ENCODE measurements at regions not wholly inside any gene's neighbourhood (a gene's known extent, or its start where the extent isn't known, plus 50 kb on each side); places are given as distances from the start of the nearest gene placed in this dataset.

- Histone ChIP-seq H3K9me3 (ENCODE audit: insufficient read depth, low read depth, low read length) (no peaks in the 10 kb centered on the region), H3K4me3 (ENCODE audit: low read length) (no peak overlapping the region), H3K4me1 (ENCODE audit: insufficient read depth, low read length) (no peaks in the 10 kb centered on the region), H3K36me3 (ENCODE audit: insufficient read depth, low read length) (no peaks in the 10 kb centered on the region), H3K27me3 (ENCODE audit: insufficient read depth, low read length) (no peaks in the 10 kb centered on the region), H3K27ac (ENCODE audit: low read depth, low read length) (no peak overlapping the region), H3K9ac (ENCODE audit: low read depth, low read length) (no peak overlapping the region)
- WGBS = 85% methylated on average over 1 of the region's 1 CpG
These were observed 716.0 kb downstream of the KCTD16 start for GRCh38 chr5:144886668-144887067.

- no peak overlapping the region for H3K27ac ChIP-seq (ENCODE audit: low read depth, low read length)
- no peaks in the 10 kb centered on the region for H3K4me1 ChIP-seq (ENCODE audit: insufficient read depth, low read length)
- 100% methylated on average over 1 of the region's 3 CpGs for WGBS
- H3K9ac ChIP-seq (ENCODE audit: low read depth, low read length) = no peak overlapping the region
- H3K9me3 ChIP-seq (ENCODE audit: insufficient read depth, low read depth, low read length) = no peaks in the 10 kb centered on the region
- no peaks in the 10 kb centered on the region for H3K27me3 ChIP-seq (ENCODE audit: insufficient read depth, low read length)
- no peaks in the 10 kb centered on the region for H3K36me3 ChIP-seq (ENCODE audit: insufficient read depth, low read length)
- H3K4me3 ChIP-seq (ENCODE audit: low read length) = no peak overlapping the region
These were observed 712.1 kb downstream of the KCTD16 start for GRCh38 chr5:144882739-144883283.

DNA sequence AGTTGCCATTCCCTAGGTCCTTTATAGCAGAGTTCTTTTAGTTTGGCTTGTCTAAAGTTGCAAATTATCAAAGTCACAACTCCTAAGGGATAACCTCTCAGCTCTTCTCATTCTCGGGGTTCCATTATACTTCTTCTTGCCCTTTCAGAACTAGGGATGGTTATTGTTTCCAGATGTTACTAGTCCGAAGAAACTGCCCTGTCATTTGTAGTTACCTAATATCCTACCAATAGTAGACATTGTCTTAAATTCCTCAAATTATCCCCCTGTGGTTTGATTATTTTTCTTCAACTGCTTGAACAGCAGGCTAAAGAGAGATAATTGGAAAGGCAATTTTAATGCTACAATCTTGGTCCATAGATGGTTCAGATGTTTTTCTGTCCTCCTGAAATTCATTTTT, 709.8 kb downstream of the KCTD16 start:
- H3K4me3 ChIP-seq (ENCODE audit: low read length) = no peak overlapping the region
- no peaks in the 10 kb centered on the region for H3K4me1 ChIP-seq (ENCODE audit: insufficient read depth, low read length)
- no peaks in the 10 kb centered on the region for H3K36me3 ChIP-seq (ENCODE audit: insufficient read depth, low read length)
- H3K9ac ChIP-seq (ENCODE audit: low read depth, low read length) = no peak overlapping the region
- 100% methylated on average over 1 of the region's 2 CpGs for WGBS
- H3K9me3 ChIP-seq (ENCODE audit: insufficient read depth, low read depth, low read length) = no peaks in the 10 kb centered on the region
- H3K27me3 ChIP-seq (ENCODE audit: insufficient read depth, low read length) = no peaks in the 10 kb centered on the region
- no peak overlapping the region for H3K27ac ChIP-seq (ENCODE audit: low read depth, low read length)

GRCh38 chr5:144876990-144877389, 706.3 kb downstream of the KCTD16 start:
- Histone ChIP-seq H3K27me3 (ENCODE audit: insufficient read depth, low read length) (no peaks in the 10 kb centered on the region), H3K4me3 (ENCODE audit: low read length) (no peak overlapping the region), H3K9ac (ENCODE audit: low read depth, low read length) (no peak overlapping the region), H3K9me3 (ENCODE audit: insufficient read depth, low read depth, low read length) (no peaks in the 10 kb centered on the region), H3K36me3 (ENCODE audit: insufficient read depth, low read length) (no peaks in the 10 kb centered on the region), H3K27ac (ENCODE audit: low read depth, low read length) (no peak overlapping the region), H3K4me1 (ENCODE audit: insufficient read depth, low read length) (no peaks in the 10 kb centered on the region)

GRCh38 chr5:144873076-144873475, 702.4 kb downstream of the KCTD16 start:
- H3K27ac ChIP-seq (ENCODE audit: low read depth, low read length) = no peak overlapping the region
- no peaks in the 10 kb centered on the region for H3K4me1 ChIP-seq (ENCODE audit: insufficient read depth, low read length)
- no peaks in the 10 kb centered on the region for H3K27me3 ChIP-seq (ENCODE audit: insufficient read depth, low read length)
- no peak overlapping the region for H3K4me3 ChIP-seq (ENCODE audit: low read length)
- 100% methylated on average over 1 of the region's 2 CpGs for WGBS
- H3K9me3 ChIP-seq (ENCODE audit: insufficient read depth, low read depth, low read length) = no peaks in the 10 kb centered on the region
- H3K36me3 ChIP-seq (ENCODE audit: insufficient read depth, low read length) = no peaks in the 10 kb centered on the region
- no peak overlapping the region for H3K9ac ChIP-seq (ENCODE audit: low read depth, low read length)

- no peaks in the 10 kb centered on the region for H3K36me3 ChIP-seq (ENCODE audit: insufficient read depth, low read length)
These were observed 693.4 kb downstream of the KCTD16 start for GRCh38 chr5:144864118-144864517.

DNA sequence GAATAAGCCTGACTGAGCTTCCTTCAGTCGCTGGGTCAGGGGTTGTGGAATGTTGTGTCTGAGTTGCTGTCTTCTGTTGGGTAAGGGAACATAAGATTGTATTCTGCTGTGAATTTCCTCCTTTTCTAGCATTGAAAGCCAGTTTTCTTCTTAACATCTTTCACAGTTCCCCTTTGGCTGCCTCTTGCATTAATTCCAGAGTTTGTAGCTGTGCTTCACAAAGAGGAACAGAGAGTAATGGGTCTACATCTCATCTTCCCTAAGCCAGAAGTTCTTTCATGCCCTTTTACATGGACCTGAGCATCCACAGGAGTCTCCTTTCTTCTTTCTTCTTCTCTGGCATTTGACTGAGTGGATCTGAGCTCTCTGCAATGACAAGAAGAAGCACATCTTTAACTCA, 686.8 kb downstream of the KCTD16 start:
- H3K27ac ChIP-seq (ENCODE audit: low read depth, low read length) = no peak overlapping the region
- 90% methylated on average over 1 of the region's 1 CpG for WGBS
- H3K4me3 ChIP-seq (ENCODE audit: low read length) = no peak overlapping the region

More at GRCh38 chr5:144864118-144864517, 693.4 kb downstream of the KCTD16 start:
- H3K27me3 ChIP-seq (ENCODE audit: insufficient read depth, low read length) = no peaks in the 10 kb centered on the region
- no peak overlapping the region for H3K9ac ChIP-seq (ENCODE audit: low read depth, low read length)
- H3K9me3 ChIP-seq (ENCODE audit: insufficient read depth, low read depth, low read length) = no peaks in the 10 kb centered on the region
- no peak overlapping the region for H3K4me3 ChIP-seq (ENCODE audit: low read length)
- H3K27ac ChIP-seq (ENCODE audit: low read depth, low read length) = no peak overlapping the region
- H3K4me1 ChIP-seq (ENCODE audit: insufficient read depth, low read length) = no peaks in the 10 kb centered on the region

DNA sequence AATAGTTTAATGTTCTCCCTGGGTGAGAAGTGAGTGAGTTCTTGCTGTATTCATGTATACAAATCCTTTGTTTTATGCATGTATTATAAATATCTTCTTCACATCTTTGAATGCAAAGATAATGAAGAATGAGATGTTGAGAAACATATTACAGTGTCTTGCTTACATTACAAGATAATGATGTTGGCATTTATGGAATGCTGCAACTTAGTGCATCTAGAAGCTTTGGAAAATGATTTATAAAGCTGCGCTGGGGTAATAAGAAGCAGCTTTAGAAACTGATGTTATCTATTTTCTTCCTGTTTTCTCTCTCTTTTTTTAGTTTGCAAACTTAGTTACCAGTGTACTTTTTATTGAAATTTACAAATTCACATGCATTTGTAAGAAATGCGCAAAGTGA, 673.4 kb downstream of the KCTD16 start:
- Histone ChIP-seq H3K4me3 (ENCODE audit: low read length) (no peak overlapping the region), H3K27me3 (ENCODE audit: insufficient read depth, low read length) (no peaks in the 10 kb centered on the region), H3K9ac (ENCODE audit: low read depth, low read length) (no peak overlapping the region), H3K36me3 (ENCODE audit: insufficient read depth, low read length) (no peaks in the 10 kb centered on the region), H3K27ac (ENCODE audit: low read depth, low read length) (no peak overlapping the region), H3K4me1 (ENCODE audit: insufficient read depth, low read length) (no peaks in the 10 kb centered on the region), H3K9me3 (ENCODE audit: insufficient read depth, low read depth, low read length) (no peaks in the 10 kb centered on the region)
- WGBS = 100% methylated on average over 2 of the region's 2 CpGs

More for the DNA sequence above, 686.8 kb downstream of the KCTD16 start:
- Histone ChIP-seq H3K4me1 (ENCODE audit: insufficient read depth, low read length) (no peaks in the 10 kb centered on the region), H3K36me3 (ENCODE audit: insufficient read depth, low read length) (no peaks in the 10 kb centered on the region), H3K9me3 (ENCODE audit: insufficient read depth, low read depth, low read length) (no peaks in the 10 kb centered on the region), H3K9ac (ENCODE audit: low read depth, low read length) (no peak overlapping the region), H3K27me3 (ENCODE audit: insufficient read depth, low read length) (no peaks in the 10 kb centered on the region)

DNA sequence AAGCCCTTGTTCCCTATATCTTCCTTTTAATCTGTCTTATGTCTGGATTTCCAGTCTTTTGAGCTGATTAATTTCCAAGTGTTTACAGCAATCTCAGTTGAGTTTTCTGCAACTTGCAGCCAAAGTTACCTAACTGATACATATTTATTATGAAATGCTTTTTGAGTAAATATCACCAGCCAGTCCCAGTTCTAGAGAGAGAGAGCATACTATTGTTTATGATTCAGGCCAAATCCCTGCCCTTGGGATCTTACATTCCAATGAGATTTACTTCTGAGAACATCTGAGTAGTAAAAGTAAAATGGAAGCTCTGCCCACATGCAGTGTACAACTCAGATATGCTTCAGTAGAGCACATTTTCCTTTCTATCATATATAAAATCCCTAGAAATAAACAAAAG, 661.7 kb downstream of the KCTD16 start:
- no peaks in the 10 kb centered on the region for H3K36me3 ChIP-seq (ENCODE audit: insufficient read depth, low read length)
- no peak overlapping the region for H3K4me3 ChIP-seq (ENCODE audit: low read length)
- H3K9ac ChIP-seq (ENCODE audit: low read depth, low read length) = no peak overlapping the region
- no peaks in the 10 kb centered on the region for H3K27me3 ChIP-seq (ENCODE audit: insufficient read depth, low read length)
- H3K9me3 ChIP-seq (ENCODE audit: insufficient read depth, low read depth, low read length) = no peaks in the 10 kb centered on the region
- no peak overlapping the region for H3K27ac ChIP-seq (ENCODE audit: low read depth, low read length)
- H3K4me1 ChIP-seq (ENCODE audit: insufficient read depth, low read length) = no peaks in the 10 kb centered on the region

- Histone ChIP-seq H3K4me3 (ENCODE audit: low read length) (no peak overlapping the region), H3K9ac (ENCODE audit: low read depth, low read length) (no peak overlapping the region), H3K36me3 (ENCODE audit: insufficient read depth, low read length) (no peaks in the 10 kb centered on the region), H3K4me1 (ENCODE audit: insufficient read depth, low read length) (no peaks in the 10 kb centered on the region), H3K27ac (ENCODE audit: low read depth, low read length) (no peak overlapping the region), H3K27me3 (ENCODE audit: insufficient read depth, low read length) (no peaks in the 10 kb centered on the region), H3K9me3 (ENCODE audit: insufficient read depth, low read depth, low read length) (no peaks in the 10 kb centered on the region)
- no CpG with 5 or more reads among the region's 1 CpG for WGBS
These were observed 661.0 kb downstream of the KCTD16 start for GRCh38 chr5:144831650-144832049.

DNA sequence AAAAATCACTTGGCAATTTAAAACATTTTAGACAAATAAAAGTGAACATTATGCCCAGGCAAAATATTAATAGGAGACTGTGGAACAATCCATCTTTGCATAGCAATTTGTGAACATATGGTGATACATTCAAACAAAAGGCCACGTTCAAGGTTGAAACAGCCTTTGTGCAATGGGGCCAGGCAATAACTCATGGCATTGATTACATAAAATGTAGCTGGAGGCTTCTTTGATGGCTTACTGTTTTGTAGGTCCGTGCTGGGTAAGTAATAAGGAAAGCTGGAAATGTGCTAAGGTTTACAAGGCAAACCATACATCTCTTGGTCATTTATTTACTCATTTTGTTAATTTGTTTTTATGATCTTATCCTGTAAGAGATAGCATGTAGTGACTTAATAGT, 651.8 kb downstream of the KCTD16 start:
- H3K9me3 ChIP-seq (ENCODE audit: insufficient read depth, low read depth, low read length) = no peaks in the 10 kb centered on the region
- H3K36me3 ChIP-seq (ENCODE audit: insufficient read depth, low read length) = no peaks in the 10 kb centered on the region
- H3K27ac ChIP-seq (ENCODE audit: low read depth, low read length) = no peak overlapping the region
- H3K4me1 ChIP-seq (ENCODE audit: insufficient read depth, low read length) = no peaks in the 10 kb centered on the region
- no peak overlapping the region for H3K9ac ChIP-seq (ENCODE audit: low read depth, low read length)
- no peaks in the 10 kb centered on the region for H3K27me3 ChIP-seq (ENCODE audit: insufficient read depth, low read length)
- no peak overlapping the region for H3K4me3 ChIP-seq (ENCODE audit: low read length)
- WGBS = 100% methylated on average over 2 of the region's 2 CpGs

DNA sequence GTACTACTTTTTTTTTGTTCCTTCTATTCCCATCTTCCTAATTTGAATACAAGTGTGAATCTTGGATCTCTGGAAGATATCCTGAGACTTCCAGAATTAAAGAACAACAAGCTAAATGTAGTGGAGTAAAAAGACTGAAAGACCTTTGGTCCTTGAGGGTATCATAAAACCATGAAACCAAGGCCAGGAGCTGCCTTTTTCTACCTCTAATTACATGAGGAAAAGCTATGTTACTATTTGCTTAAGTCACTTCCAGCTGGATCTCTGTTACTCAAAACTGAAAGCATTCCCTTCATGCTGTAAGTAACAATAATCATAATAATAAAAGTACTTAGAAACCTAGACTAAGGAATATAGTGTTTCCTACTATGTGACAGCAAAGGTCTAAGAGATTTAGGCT, 649.6 kb downstream of the KCTD16 start:
- no peaks in the 10 kb centered on the region for H3K9me3 ChIP-seq (ENCODE audit: insufficient read depth, low read depth, low read length)
- no peak overlapping the region for H3K27ac ChIP-seq (ENCODE audit: low read depth, low read length)
- H3K27me3 ChIP-seq (ENCODE audit: insufficient read depth, low read length) = no peaks in the 10 kb centered on the region
- no peaks in the 10 kb centered on the region for H3K36me3 ChIP-seq (ENCODE audit: insufficient read depth, low read length)
- H3K9ac ChIP-seq (ENCODE audit: low read depth, low read length) = no peak overlapping the region
- no peak overlapping the region for H3K4me3 ChIP-seq (ENCODE audit: low read length)
- no peaks in the 10 kb centered on the region for H3K4me1 ChIP-seq (ENCODE audit: insufficient read depth, low read length)

Measured in HUES64 (cell line).